Activated effector memory CD4-positive, alpha-beta T cell treated with anti-CD3 and anti-CD28 coated beads, Interleukin-2, amount 50 U/mL, for 16 hours (primary cell): ENCODE measurements at regions not wholly inside any gene's neighbourhood (a gene's known extent, or its start where the extent isn't known, plus 50 kb on each side); places are given as distances from the start of the nearest gene placed in this dataset.

ENCODE experiments used
- DNase-seq: peaks from one replicate; pipeline ENCODE4 v3.0.0-alpha.2; 2020

DNA sequence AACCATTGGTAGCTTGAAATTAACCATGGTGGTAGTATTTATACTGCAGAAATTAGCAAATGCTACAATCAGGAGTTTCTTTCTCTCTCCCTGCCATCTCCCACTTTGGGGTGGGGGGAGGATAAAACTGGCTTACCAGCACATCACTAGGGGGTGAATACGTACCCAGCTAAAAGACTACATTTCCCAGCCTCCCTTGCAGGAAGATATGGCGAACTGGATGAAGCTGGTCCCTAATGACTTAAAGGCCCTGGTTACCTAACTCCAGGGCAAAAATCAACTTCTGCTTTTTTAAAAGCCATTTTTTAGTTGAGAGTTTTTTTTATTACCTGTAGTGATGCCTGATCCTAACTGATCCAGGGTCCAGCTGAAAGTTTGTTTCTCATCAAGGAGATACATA lies 70.3 kb upstream of the RAB12 start:
- no peak for DNase-seq

- DNase-seq, result no peak
Observed at GRCh38 chr18:8546677-8547076, 62.6 kb upstream of the RAB12 start.

- DNase-seq, result no peak
Observed at GRCh38 chr18:8548186-8548585, 61.1 kb upstream of the RAB12 start.

- no peak for DNase-seq
Observed at GRCh38 chr18:8549254-8549757, 59.9 kb upstream of the RAB12 start.

GRCh38 chr18:8552151-8552550 lies 57.1 kb upstream of the RAB12 start:
- no peak for DNase-seq

- no peak for DNase-seq
Observed at GRCh38 chr18:8554354-8554753, 54.9 kb upstream of the RAB12 start.

GRCh38 chr18:8556424-8556823 lies 52.8 kb upstream of the RAB12 start:
- DNase-seq, result no peak
